ENCODE measurements at regions not wholly inside any gene's neighbourhood (a gene's known extent, or its start where the extent isn't known, plus 50 kb on each side); places are given as distances from the start of the nearest gene placed in this dataset.
"Not testable (repeated sequence)": the region's sequence is repeated elsewhere in the genome, so short reads cannot be mapped to it uniquely, and the experiment has no call there.

DNA sequence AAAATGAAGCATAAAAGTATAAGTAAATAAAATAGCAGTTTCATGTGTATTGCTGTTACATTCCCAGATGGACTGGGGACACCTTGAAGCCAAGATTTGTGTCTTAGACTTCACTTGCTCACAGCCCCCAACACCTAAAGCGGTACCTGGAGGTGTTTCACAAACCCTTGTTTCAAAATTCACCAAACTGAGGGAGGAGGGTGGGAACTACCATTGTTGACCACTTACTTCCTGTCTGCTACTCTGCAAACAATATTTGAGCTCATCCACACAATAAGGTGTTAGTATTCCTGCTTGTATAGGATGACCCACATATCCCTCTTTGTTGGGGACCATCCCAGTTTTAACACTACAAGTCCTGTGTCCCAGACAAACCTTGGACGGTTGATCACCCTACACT lies 115.9 kb upstream of the SYT6 start:
- no peak for DNase-seq (ENCODE audit: low spot score)

DNA sequence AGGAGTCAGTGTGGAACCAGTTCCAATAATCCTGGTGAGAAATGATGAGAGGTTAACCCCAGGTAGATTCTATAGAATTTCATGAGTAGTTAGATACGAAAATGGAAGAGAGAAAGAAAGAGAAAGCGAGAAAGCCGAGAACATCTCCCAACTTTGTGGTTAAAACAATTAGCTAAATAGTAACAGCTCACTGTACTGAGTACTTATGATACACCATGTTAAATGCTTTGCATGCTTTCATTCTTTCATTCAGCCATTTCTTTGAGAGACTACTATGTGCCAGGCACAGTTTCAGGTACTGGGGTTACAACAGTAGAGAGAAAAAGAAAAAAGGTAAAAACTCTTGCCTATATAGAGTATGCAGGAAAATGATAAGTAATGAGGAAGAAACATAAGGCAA lies 109.7 kb upstream of the SYT6 start:
- DNase-seq (ENCODE audit: low spot score) = no peak

DNA sequence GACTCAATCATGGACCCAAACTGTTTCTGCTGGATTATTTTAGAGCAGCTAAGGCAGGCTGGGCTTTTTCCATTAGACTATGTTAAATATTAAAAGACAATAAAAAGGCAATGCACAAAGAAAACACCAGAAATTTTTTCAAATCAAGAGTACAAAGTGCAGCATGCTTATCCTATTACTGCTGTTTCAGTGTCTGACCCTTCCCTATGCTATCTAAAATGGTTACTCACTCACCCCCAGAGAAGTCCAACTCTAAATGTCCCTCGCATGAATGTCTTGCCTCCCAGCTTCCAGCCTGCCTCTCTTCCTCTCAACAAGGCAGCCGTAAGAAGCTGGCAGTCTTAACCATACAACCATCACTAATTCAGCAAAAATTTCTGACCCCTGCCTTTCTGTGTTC lies 108.7 kb upstream of the SYT6 start:
- no peak for DNase-seq (ENCODE audit: low spot score)

DNA sequence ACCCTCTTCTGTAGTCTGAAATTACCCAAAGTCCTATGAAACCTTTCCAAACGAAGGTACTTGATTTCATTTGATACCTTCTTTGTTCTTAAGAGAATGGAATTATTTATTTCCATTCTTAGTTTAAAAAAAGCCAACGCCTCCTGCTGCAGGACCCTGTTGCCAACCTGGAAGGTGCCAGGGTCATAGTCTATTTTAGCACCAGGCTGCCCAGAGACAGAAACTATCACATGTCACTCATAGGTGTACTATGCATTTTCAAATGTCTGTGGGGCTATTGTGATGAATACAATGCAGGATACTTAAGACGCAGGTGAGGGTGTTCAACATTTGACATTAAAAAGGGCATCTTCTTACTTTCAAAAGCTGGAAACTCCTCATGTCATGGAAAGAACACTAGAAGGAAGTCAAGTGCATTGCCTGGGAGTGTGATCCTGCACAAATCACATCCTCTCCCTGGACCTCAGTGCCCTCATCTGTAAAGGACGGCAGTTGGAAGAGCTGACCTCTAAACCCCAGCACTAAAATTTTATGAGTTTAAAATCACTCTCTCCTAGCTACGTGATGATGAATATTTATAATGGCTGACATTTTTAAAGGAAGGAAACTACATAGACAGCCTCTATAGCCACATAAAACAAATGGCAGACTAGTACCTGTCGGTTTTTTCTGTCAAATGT lies 107.3 kb upstream of the SYT6 start:
- DNase-seq (ENCODE audit: low spot score) = no peak

DNA sequence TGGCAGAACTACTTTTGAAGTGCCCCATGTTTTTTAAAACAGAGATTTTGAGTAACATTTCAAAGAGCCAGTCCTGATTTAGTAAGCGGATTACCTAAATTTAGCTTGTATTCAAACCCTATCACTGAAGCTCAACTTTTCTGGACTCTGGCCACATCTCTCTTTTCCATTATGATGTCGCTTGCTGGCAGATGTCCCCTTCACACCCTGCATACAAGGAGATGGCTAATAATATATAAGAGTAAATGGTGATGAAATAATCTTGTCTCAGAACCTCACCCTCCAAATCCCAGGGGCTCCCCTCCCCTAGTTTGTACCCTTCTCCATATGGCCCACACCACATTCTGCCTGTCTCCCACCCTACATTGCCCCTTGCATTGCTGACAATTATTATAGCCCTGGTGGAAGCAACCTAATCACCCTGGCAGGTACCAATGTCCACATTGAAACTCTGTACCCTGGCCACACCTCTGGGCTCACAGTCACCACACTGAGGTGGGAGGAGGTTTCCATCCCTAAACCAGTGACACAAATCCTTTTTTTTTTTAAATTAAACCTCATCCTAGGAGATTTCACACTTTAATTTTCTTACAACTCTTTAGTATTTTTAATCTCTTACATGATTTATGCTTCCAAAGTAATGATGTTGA lies 106.0 kb upstream of the SYT6 start:
- no peak for DNase-seq (ENCODE audit: low spot score)

DNA sequence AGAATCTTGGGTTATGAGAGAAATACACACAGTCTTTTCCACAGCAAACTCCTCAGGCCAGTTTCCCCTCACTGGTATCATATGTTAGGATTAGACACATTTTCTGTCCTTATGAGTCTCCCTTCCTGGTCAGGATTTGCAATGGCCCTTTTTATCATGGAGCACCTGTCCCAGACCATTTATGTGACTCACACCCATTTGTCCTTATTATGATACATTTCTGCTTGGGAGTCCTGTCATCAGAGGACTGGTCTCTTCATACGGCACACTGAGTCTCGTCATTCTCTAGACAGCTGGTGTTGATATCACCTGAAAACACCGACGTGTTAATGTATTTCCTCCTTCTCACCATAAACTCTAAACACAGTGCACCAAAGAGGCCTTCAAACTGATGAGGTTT lies 105.0 kb upstream of the SYT6 start:
- no peak for DNase-seq (ENCODE audit: low spot score)

DNA sequence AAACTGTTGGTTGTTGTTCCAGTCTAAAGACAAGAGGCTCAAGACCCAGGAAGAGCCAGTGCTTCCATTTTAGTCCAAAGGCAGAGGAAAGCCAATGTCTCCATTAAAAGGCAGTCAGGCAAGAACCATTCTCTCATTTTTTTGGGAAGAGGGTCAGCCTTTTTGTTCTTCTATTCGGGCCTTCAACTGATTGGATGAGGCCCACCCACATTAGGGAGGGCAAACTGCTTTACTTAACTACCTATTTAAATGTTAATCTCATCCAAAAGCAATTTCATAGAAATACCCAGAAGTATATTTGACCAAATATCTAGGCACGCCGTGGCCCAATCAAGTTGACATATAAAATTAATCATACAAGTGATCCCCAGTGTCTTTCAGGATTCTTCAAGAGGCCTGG lies 104.4 kb upstream of the SYT6 start:
- DNase-seq (ENCODE audit: low spot score) = no peak

DNA sequence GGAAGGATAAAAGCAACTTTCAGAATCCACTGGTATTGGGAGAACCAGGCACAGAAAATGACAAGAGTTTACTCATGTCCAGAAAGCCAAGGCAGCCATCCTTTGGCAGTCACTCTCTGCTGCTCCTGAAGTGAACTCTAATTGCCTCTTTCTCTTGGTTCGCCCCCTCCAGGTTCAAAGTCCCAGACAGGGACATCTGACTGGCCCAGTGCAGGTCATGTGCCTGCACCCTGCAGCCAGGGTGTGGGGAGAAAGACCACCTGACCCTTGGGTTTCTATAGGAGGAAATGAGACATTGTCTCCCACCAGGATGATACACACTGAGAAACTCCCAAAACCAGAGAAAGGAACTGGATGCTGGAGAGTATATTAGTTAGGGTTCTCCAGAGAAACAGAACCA lies 103.9 kb upstream of the SYT6 start:
- no peak for DNase-seq (ENCODE audit: low spot score)

DNA sequence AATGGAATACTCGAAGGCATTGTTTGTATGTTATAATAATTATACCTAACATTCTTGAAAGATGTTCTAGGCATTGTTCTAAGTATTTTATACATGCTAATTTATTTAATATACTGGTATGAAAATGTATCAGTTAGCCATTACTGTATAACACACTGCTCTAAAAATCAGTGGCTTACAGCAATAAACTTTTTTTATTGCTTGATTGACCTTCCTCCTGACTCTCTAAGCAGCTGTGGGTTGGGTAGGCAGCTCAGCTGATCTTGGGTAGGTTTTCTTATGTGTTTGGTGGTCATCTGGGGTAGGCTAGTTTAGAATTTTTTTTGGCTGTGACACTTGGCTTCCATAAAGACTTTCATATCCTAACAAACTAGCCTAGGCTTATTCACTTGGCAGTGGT lies 100.2 kb upstream of the SYT6 start:
- no peak for DNase-seq (ENCODE audit: low spot score)

DNA sequence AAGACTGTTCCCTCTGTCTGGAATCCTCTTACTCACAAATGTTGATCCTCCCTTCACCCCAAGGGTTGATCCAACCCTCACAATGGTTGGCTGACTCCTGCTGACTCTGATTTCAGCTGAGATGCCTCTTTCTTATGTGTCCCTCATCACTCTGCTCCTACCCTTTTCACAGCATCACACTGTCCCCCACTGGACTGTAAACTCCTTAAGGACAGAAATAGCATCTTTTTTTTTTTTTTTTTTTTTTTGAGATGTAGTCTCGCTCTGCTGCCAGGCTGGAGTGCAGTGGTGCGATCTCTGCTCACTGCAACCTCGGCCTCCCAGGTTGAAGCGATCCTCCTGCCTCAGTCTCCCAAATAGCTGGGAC lies 97.9 kb upstream of the SYT6 start:
- no peak for DNase-seq (ENCODE audit: low spot score)

DNA sequence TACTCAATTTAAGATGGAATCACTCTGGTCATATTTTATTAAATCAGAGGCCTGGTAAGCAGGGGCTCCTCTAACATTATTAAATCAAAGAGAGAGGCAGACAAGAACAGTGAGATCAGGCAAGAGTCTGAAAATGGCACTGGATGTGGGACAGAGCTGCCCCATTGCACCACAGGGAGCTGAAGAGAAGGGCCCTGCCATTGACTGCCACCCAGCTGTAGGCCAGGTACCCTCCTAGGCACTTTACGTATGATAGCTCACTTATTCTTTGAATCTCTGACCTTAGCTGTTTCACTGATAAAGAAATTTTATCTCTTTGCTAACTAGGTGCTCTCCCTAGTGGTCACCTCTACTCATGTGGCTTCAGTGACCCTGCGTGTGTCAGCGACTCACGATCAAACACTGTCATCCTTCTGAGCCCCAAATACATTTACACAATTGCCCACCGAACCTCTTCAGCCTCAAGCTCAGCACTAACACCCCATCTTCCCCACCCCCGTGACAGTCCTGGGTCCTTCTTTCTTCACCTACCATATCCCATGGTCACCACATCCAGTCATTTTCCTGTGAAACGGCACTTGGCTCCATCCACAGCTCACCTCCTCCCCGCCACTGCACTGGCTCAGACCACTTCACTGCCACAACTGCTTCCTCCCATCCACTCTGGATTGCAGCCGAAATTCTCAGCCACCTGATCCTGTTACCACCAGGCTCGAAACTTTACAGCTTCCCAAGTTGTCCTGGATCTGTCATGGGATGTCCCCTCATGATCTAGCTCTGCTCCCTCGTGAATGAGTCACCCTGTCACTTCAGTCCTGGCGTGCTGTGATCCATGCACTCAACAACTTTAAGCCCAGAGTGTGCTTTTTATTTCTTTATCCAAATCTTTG lies 97.3 kb upstream of the SYT6 start:
- no peak for DNase-seq (ENCODE audit: low spot score)

DNA sequence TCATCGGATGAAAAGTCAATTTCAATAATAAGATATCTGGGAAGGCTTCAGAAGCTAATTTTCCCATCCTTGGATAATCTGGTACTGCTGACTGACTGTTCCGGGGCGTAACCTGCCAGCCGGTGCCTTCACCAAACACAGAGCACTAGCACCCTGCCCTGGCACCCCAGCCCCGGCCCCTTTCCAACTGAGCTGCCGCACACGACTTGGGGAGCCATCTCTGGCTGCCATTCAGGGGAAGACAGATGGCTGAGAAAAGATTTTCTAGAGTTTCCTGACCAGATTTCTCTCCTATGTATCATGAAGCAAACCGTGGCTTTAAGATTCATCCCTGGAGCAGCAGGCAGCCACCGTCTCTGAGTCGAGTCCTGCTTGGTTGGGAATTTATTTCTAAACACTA lies 96.0 kb upstream of the SYT6 start:
- DNase-seq (ENCODE audit: low spot score) = no peak

DNA sequence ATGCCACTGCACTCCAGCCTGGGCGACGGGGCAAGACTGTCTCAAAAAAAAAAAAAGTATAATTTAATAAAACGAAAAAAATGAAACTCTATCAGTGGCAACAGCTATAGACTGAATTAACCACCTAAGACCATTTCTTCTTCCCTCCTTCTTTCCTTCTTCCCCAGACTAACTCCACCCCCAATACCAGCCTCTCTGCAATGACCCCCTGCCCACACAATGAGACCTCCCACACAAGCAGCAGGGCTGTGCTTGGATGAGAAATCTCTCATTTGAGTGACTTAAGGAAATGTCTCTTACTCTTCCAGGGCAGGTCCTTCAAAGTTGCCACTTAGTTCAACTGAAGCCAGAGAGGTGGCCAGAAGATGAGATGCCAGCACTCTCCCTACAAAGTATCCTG lies 94.5 kb upstream of the SYT6 start:
- DNase-seq (ENCODE audit: low spot score) = no peak

DNA sequence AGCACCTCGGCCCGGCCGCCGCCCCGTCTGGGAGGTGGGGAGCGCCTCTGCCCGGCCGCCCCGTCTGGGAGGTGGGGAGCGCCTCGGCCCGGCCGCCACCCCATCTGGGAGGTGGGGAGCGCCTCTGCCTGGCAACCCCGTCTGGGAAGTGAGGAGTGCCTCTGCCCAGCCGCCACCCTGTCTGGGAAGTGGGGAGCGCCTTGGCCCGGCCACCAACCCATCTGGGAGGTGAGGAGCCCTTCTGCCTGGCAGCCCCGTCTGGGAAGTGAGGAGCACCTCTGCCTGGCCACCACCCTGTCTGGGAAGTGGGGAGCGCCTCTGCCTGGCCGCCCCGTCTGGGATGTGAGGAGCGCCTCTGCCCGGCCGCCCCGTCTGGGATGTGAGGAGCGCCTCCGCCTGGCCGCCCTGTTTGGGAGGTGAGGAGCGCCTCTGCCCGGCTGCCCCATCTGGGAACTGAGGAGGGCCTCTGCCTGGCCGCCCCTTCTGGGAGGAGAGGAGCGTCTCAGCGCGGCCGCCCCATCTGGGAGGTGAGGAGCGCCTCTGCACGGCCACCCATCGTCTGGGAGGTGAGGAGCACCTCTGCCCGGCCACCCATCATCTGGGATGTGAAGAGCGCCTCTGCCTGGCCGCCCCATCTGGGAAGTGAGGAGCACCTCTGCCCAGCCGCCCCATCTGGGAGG lies 89.0 kb upstream of the SYT6 start:
- not testable (repeated sequence) for DNase-seq (ENCODE audit: low spot score)

DNA sequence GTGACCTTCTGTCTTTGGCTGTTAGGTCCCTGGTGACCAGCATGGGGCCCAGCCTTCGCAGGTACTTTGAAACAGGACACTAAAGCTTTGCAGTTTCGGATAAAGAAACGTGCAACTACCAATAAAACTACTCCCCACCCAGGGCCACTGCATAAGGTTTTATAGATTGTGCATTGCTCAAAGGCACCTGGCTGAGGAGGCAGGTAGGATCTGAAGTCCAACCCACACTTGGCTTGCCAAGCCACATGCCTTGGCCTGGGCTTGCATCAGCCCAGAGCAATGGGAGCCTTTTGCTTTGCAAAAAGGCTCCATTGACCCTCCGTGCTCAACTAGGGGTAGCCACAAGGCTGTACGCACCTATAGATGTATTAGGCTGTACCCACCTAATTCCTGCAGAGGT lies 84.4 kb upstream of the SYT6 start:
- no peak for DNase-seq (ENCODE audit: low spot score)

DNA sequence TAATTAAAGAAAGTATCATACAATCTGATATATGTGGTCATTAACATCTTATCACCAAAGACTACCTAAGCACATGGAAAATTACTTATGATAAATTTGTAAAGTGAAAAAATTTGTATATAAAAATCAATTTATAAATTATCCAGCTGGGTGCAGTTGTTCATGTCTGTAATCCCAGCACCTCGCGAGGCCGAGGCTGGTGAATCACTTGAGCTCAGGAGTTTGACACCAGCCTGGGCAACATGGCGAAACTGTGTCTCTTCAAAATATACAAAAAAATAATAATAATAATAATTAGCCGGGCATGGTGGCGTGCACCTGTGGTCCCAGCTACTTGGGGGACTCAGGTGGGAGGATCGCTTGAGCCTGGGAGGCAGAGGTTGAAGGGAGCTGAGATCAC lies 82.8 kb upstream of the SYT6 start:
- no peak for DNase-seq (ENCODE audit: low spot score)

DNA sequence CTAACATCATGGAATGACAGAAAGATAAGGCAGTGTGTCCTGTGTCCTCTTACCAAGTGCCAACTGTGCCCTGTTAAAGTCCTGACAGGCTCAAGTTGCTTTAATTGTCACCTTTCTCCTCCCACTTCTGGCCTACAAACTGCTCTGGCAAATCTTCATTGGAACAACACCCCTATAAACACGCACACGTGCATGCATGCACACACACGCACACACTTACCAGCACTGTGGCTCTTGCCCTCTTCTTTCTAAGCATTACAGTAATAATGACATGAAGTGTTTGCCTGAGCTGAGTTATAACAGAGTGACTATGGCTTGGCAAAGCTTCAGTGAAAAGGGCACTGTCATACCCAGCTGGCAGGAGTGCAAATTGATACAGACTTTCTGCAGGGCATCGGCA lies 82.3 kb upstream of the SYT6 start:
- DNase-seq (ENCODE audit: low spot score) = no peak

DNA sequence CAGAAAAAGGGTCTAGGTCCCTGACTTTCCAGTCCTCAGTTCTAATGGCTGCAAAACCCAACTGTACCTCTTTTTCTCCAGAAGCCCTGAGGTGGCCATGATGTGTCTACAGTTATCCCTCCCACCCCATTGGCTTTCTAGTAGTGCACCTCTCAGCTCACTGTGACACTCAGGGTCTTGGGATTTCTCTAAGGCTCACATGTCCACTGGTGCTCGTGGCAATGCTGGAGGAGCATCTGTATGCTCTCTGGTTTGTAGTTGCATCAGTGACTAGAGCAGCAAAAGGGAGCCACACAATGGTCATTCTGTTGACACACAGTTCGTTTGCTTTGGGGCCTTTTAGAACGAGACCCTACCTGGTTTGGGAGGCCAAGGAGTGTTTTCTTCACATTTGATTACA lies 81.6 kb upstream of the SYT6 start:
- DNase-seq (ENCODE audit: low spot score) = no peak

DNA sequence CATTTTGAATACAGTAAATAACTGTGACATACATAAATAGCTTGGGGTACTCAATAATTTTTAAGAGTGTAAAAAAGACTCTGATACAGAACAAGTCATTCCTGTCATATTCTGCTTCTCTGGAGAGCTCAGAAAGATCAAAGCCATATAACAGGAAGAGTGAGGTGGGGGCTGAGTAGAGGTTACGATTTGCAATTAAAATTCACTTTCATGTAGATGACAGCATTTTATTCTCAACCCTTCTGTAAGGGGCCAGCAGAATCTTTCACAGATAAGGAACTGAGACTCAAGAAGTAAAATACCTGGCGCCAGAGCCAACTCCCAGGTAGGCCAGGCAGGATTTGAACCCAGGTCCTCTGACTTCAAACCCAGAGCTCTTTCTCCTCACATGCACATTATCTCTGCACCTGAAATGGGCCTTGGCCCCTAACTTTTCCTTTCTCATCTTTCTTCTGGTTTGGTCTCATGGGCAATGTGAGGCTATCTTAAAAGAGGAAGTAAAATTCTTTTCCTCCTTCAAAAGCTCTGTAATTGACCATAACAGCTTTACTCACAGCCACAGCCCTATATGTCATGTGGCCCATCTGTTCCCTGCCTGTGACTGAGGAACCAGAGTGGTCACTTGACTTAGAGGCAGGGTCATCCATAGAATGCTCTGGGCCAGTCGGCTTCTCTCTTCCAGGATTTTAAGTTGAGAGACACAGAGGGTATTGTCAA lies 80.9 kb upstream of the SYT6 start:
- no peak for DNase-seq (ENCODE audit: low spot score)

DNA sequence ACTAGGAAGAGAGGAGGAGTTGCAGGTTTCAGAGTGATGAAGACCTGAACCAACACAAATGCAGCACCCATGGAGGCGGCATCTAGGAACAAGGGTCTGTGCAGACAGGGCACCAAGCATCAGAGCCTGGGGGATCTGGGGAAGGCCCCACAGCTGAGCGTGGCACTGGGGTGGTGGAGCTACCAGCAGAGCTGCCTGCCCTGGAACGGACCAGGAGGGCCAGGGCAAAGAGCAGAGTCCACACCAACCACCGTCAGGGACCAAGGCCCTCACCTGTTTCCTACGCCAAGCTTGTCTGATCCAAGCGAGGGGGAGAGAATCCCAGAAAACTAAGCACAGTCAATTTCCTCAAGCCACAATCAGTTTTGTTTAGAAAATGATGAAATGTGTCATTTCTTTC lies 79.0 kb upstream of the SYT6 start:
- DNase-seq (ENCODE audit: low spot score) = no peak

DNA sequence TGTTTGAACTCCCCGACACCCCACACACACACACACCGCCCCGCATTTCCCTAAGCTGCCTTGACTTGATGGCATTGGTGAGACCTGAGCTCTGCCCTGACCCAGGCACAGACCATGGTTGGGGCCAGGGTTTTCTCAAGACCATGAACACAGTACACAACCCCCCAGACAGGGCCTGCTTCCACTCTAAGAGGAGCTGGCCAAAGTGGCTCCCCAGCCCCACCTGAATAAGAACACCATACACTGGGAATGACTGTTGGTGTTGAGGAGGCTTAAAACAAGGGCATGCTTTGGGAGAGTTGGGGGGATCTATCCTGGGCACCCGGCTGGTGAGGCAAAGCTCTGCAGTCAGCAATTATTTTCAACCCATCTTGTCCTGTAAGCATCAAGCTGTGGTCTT lies 77.6 kb upstream of the SYT6 start:
- DNase-seq (ENCODE audit: low spot score) = no peak

DNA sequence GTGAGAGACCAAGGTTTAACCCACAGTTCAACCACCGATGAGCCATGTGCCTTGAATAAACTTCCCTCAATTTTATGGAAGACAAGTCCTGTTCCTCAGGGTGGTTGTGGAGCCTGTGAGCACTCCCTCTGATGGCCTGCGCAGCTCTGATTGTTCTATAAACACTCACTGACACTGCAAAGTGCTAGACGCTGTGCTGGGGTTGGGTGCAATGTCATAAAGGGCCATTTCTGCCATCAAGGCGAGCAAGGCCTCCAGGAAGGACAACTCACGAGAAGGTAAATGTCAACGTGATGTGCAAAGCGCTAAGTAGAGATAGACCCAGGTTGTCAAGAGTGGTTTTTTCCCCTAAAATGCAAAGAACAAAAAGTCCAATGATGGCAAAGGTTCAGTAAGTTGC lies 75.7 kb upstream of the SYT6 start:
- DNase-seq (ENCODE audit: low spot score) = no peak
